ENCODE measurements at regions not wholly inside any gene's neighbourhood (a gene's known extent, or its start where the extent isn't known, plus 50 kb on each side); places are given as distances from the start of the nearest gene placed in this dataset.
"Not testable (repeated sequence)": the region's sequence is repeated elsewhere in the genome, so short reads cannot be mapped to it uniquely, and the experiment has no call there.

DNA sequence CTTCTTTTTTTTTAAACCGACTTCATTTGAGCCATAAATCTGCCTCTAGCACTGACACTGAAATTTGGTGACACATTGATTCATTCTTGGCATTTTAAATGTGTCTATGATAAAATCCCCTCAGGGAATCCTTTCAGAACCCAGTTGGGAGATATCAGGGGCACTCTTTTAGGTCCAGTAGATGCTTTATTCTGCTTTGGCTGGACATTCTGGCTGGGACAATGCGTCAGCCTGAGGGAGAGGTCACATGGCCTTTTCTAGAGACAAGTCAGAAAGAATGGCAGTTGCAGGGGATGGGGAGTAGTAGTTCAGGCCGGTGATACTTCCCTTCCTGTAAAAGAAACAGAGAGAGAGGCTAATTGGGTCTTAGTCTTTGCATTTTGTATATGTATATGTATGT, 63.1 kb downstream of the TRIM43 start:
- not testable (repeated sequence) for DNase-seq

DNA sequence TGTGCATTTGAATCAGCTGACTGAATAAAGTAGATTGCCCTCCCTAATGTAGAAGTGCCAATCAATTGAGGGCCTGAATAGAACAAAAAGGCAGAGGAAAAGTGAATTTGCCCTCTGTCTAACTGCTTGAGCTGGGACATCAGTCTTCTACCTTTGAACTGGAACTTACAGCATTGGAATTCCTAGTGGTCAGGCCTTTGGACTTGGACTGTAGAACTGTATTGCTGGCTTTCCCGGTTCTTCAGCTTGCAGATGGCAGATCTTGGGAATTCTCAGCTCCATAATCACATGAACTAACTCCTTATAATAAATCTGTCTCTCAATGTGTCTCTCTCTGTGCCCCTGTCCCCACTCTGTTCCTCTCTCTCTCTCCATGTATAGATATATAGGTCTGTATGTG, 64.8 kb downstream of the TRIM43 start:
- DNase-seq, result not testable (repeated sequence)

DNA sequence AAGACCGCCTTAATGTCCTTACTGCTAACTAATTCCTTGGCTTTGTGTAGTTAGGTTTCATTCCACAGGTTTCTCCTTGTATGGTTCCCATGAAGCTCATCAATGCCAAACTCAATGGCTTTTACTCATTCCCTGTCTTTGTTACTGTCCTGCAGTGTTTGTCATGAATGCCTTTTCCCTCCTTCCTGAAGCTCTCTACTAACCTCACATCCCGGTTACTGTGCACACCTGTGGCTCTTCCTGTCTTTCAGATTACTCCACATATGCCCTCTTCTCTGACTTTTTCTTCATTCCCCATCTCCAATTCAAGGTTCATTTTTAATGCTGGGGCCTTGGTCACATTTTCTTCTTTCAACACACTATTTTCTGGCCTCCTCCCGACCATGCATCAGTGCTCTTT, 66.1 kb downstream of the TRIM43 start:
- not testable (repeated sequence) for DNase-seq

DNA sequence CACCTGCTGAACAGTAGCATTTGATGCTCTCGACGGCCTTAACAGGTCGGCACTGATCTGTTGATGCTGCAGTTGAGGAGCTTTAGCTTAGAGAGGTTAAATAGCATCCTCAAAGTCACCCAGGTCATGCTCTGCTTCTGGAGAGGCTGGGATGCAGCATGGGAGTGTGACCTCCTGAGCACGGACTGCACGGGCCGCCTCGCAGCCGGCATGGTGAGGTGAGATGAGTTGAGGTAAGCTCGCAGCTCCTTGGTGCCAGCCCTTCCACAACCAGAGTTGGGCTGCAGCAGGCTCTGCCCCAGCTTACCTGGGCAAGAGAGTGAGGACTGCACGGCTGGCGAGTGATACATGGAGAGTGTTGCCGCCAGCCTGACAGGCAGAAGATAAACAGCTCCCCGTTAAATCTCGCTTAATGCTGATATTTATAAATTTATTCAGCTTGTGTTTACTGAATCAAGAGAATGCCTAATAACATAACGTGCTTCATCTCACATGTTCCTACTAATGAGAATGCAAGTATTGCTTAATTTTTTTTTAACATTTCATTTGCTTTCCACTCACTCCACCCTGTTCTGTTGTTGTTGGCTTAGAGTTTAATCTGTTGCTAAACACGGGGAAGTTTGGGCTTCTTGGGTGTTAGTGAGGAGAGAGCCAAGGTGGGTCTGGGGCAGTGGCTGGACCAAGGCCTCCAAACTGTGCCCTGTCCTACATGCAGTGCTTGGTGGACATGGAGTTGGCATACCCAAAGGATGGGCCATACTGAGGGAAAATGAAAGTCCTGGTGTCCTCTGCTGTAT, 69.2 kb downstream of the TRIM43 start:
- not testable (repeated sequence) for DNase-seq

DNA sequence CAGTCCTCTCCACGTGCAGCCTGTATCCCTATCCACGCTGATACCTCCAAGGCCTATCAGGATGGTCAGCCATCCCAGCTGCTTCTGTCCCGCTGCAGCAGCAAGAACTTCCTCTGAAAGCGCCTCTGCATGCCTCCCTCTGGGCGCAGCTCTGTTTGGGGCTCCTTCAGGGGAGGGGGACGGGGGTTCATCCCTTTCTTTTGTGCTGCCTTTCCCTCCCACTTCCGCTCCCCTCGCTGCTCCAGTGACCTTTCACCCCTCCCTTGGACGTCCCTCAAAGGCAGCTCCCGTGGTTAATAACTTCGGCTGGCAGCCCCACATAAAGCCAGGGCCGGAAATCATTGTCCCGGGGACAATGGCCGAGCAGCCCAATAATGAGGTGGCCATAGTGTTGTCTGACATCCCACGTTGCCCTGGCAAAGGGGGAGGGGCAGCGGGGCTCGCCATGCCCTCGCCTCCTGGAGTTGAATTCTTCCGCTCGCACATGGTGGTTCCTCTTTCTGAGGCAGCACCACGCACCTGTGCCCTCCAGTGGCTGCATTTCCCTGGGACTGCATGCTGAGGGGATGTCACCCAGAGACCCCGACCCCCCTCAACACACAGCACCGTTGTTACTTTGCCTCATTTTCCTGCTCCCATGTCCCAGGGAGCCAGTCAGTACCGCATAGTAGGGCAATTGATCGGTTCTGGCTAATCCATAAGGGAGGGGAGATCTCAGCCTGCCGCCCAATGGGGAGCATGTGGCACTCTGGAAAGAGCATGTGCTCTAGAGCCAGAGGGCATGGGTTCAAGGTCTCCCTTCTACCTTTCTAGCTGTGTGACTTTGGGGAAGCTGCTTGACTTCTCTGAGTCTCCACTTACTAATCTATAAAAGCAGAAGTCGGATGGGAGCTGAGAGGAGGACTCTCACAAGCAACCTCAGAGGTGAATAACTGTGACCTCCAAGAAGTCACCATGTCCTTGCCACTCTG, 72.0 kb downstream of the TRIM43 start:
- not testable (repeated sequence) for DNase-seq

DNA sequence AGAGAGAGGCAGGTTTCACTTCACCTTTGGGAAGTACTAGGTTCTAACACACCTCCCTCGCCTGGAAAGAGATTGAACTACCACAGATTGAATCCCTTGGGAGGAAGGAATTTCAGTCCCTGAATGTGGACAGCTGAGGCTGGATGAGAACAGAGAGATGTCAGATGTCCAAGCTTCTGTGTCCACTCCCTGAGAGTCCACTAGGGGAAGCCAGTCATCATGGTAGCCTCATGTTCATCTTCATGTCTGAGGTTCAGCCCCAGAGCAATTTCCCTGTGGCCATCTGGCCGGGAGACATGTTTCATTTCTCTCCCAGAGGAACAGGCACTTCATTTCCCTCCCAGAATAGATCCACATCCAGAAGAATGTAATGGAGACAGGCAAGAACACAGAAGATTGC, 74.8 kb downstream of the TRIM43 start:
- DNase-seq, result not testable (repeated sequence)

DNA sequence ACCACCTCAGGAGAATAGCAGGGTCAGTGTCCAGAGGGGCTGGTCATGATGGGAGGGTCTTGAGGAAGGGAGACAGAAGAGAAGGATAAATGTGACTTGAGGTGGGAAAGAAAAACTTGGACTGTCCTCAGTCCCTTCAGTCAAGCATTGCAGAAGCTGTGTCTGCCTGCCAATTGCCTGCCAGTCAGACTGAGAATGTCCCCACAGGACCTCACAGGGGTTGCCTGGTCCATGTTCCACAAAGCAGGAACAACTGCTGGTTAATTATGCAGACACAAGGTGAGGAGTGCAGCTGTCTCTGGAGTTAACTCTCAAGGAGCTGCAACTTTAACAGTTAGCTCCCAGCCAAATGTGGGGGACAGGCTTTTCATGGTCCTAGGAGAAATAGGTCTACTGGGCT, 75.7 kb downstream of the TRIM43 start:
- no peak for DNase-seq

DNA sequence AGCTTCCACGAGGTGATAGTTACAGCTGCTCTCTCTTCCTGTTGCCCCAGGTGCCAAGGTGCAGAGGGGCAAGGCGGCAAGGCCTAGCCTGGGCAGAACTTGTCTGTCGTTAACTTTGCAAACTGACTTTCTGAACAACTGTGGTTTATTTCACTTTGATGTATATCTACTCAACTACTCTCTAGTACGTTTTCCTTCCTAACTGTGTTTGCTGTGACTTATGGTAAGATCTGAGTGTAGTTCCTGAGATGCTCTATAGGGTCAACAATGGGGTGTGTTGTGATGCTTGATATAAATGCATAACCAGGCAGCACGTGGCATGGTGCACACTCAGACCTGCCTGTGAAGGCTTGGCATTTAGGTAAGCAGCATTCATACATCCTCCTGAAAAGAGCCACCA, 77.1 kb downstream of the TRIM43 start:
- not testable (repeated sequence) for DNase-seq

DNA sequence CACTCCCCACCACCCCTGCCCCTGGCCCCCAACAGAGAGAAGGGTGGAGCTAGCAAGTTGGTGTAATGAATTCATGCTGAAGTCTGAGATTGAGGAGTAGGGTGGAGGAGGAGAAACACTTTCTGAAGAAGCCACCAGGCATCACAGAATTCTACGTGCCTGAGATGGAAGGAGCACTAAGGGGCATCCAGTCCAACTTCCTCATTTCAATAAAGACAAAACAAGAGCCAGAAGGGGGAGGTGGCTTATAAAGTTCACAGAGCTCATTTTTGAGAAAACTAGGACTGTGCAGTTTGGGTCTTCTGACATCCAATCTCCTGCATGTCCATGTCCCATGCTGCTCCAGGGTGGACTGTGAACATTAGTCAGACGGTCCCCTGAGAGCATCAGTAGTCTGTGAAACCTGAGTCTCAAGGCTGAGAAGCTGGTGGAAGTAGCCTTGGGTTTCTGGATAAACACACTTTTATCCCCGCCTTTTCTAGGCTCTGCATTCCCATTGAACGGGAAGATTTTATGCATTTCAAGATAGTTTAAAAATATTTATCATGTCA, 77.7 kb downstream of the TRIM43 start:
- DNase-seq, result no peak

DNA sequence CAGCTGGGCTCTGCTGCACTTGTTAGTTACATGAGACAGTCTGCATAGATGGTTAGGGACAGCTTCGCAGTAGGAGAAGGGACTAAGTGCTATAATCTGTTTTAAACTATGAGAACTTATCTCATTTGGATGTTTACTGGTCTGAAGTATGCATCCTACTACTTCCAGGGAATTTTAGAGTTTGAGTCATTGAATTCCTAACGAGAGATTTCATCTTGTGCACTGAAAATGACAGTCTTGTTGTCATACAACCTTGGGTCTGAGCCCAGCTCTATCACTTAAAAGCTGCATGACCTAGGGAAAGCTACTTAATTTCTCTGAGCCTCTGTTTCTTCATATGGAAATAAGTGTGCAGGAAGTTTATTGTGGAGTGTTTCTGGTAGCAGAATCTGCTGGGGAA, 78.4 kb downstream of the TRIM43 start:
- no peak for DNase-seq

DNA sequence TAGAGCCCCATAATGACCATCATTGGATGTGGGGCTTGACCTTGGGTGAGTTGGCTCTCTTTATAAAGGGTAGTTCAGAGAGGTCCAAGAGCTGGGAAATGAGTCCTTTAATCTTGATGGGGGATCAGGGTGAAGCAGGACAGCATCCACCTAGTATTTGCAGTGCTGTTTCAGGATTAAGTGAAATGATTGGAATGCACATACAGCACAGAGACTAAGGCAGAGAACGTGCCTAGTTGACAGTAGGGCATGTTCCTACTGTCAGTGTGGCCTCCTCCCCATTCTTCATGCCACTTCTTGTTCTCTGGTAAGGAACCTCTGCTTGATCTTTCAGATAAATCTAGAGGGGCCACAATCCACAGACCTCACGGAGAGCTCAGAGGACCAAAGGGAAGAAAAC, 78.9 kb downstream of the TRIM43 start:
- no peak for DNase-seq

DNA sequence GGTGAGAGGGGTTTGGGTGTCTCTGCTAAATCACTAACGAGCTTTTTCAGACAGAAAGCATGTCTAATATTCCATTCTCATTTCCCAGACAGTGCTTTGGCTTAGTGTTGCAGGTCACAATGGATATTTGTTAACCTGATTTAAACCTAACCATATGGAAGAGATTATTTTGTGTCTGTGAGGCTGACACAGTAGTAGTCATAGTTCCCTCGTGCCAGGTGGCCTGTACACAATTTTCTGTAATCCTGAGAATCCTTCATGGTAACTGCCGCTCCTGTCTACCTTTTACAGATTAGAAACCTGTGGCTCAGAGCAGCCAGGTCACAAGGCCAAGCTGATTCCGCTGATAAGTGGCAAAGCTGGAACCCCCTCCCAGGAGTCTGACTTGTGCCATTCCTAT, 79.4 kb downstream of the TRIM43 start:
- not testable (repeated sequence) for DNase-seq

DNA sequence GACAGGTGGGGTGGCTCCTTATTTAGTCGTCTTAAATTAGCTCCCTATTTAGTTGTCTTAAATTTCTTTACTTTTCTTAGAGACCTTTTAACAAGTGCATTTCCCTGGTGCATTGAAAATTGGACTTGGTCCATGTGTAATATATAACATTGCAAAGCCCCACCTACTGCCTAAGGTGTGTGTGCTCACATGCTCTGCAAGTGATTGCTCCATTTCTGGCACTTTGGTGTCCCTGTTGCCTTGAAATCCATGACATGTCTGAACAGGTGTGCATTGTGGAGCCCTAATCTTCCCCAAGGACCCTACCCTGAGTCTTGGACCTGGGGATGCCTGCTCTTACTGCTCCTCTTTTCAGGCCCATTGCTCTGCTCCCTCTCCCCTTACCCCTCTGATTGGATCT, 80.2 kb downstream of the TRIM43 start:
- not testable (repeated sequence) for DNase-seq

DNA sequence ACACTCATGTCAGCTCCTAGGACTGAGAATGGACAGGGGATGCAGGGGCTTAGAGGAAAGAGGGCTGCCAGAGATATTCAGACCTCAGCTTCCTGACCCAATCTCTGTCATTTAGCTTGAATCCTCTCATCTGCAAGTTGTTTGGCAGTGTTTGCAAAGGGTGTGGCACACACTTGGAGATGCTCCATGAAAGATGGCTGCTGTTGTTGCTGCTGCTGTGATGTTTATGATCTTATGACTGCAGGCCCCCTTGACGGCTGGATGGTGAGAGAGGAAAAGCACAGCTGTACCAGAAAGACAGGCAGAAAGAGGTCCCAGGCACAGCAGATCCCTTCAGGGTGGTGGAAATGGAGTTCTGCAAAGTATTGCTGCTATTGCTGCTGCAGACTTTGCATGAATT, 80.7 kb downstream of the TRIM43 start:
- DNase-seq, result not testable (repeated sequence)

DNA sequence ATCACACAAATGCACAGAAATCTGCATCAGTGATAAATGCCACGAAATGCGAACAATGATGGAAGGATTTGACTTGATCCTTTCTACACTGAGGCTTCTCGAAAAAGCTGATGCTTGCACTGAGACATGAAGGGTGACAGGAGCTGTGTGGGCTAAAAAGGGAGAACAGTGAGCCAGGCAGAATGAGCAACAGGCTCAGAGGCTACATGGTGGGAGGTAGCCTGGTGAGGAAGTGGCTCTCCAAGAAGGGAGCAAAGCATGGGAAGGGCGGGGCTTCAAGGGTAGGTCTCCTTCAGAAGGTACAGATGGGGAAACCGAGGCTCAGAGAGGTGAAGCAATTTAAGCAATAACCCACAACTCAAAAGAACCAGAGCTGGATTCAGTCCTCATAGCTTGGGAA, 82.4 kb downstream of the TRIM43 start:
- no peak for DNase-seq

DNA sequence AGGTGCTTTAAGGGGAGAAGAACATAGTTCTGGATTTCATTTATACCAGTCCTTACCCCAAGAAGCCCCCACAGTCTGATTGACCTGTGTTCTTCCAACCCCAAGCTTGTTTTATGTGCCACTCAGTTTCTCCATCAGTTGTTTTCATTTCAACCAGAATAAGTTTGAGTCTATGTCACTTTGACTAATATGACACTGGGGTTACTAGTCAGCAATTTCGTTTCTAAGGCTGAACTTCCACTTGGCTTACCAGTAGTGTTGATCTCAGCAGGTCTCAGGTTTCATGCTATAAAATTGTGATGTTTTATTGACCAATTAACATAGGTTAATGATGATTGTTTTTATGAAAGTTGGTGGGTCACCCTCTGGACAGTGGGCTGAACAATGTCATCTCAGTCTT, 84.8 kb downstream of the TRIM43 start:
- DNase-seq, result not testable (repeated sequence)

DNA sequence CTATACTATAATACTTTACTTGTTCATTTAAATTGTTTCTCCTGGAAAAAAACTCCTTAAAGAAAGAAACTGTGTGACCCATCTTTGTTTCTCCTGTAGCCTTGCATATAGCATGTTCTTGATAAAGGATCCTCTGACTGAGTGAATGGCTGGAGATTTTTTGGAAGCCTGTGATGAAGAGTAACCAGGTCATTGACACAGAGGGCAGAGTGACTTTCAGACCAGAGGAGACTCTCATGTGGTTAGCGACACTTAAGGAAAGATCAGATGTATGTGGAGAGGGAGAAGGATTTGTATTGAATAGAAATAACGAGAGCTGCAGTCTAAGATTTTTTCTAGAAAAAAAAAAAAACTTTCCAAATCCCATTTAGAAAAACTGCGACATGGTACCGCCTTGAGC, 85.5 kb downstream of the TRIM43 start:
- no peak for DNase-seq

DNA sequence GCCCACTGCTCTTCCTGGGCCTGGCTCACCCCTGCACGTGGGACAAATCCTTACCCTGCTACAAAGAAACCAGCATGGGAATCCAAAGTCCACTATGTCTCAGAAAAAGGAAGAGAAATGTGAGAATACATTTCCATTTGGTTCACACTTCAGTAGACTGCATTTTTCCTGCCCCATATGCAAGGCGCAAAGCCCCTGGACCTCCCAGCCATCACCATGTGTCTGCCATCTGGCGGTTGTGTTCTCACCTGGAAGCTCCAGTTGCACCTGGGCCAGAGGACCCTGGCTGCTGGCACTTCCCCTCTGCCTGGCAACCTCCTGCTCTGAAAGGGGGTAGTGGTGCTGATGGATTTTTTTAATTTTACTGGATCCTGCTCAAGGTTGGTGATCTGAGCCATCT, 86.0 kb downstream of the TRIM43 start:
- DNase-seq, result not testable (repeated sequence)

DNA sequence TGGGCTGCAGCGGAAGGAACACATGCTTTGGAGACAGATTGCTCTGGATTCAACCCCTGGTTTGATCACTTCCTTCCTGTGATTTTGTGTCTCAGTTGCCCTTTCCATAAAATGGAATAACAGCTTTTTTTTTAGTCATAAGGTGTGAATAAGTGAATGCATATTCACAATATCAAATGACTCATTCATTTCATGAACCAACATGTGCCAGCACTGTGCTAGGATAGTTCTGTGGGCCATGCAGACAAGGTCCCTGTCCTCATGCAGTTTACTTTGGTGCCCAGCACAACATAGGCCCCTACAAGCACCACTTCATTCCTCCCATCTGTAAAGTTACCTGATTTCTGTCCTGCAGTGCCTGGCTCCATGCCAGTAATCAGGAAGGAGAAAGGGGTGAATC, 89.4 kb downstream of the TRIM43 start:
- not testable (repeated sequence) for DNase-seq

DNA sequence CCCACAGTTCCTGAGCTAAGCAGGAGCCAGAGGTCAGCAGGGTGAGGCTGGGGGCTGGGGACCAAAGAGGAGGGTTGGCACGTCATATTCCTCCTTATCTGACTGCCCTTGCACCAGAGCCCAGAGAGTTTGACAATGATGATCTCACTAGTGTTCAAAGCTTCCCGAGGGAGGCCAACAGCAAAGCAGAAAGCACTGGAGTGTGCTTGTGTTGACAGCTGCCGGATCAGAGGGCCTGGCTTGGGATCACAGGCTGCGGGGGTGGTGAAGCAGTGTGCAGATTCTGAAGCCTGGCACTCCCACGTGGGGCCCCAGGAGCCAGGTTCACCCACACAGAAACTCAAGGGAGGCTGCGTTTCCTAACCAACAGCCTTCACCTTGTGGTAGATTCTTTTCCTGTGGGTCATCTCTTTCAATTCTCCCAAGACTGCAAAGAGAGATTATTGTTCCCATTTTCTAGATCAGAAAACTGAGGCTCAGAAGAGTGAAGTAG, 89.8 kb downstream of the TRIM43 start:
- DNase-seq, result not testable (repeated sequence)

DNA sequence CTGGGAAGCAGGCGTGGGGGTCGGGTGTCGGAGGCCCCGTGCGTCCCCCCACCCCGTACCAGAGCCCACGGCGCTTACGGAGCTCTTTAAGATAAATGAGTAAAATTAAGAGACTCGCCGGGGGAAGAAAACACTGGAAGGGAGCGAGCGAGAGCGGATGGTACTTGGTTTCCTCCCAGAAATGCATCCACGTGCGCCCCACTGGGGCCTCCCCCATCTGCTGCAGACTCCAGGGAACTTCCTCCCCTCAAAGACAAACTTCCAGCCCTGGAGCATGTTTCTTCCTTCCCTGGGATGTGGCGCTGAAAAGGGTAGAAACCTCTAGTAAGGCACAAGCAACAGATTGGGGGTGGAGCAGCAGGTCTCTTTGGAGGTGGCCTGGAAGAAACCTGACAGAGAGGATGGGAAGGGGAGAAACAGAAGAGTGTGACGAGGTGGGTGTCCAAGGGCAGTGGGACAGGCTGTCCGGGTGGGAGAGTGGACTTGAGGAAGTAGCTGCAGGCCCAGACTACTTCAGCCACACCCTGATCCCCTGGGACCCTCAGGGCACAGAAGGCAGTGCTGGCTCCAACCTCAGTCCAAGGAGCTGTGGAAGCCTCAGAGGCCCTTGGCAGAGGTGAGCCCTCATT, 91.2 kb downstream of the TRIM43 start:
- not testable (repeated sequence) for DNase-seq

DNA sequence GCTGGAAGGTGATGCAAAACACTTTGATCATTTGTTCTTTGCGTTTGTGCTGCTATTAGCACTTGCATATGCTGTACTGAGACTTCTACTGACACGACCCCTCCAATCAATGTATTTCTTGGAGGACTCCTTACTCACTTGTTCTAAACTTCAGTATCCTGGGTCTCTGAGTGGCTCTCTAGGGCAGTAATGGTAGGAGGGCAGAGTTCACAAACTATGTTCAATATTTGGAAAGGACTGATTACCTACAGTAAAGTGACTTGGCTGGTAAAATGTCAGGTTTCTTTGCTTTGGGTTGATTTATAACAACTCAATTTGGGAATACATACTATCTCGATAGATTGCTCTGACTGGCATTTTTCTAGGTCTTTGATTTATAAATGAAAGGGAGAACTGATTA, 93.7 kb downstream of the TRIM43 start:
- no peak for DNase-seq

Measured in SHP77 (cell line).